CD4-positive, CD25-positive, alpha-beta regulatory T cell (primary cell): ENCODE measurements at regions not wholly inside any gene's neighbourhood (a gene's known extent, or its start where the extent isn't known, plus 50 kb on each side); places are given as distances from the start of the nearest gene placed in this dataset.

Experiments
- ATAC-seq, 2 donors: fragments of 150-1000 bp; cut with Tn5 transposase; one replicate each; pipeline ENCODE4 v1.10.0; 2021; ENCODE audit warnings: low read depth in 2 of 2, moderate number of reproducible peaks in 2 of 2, moderate library complexity in 1 of 2
- DNase-seq, 3 donors: peaks; one replicate each; pipeline versions ENCODE4 v3.0.0 to v3.0.0-alpha.2; 2012 to 2022; ENCODE audit warnings: mixed read lengths in 1 of 3
- H3K27ac ChIP-seq: one replicate; pipeline ENCODE4 v1.7.0; 2013; ENCODE audit warnings: mild to moderate bottlenecking, low read length; ENCODE audit not compliant: insufficient read depth, poor library complexity, severe bottlenecking
- H3K27me3 ChIP-seq: one replicate; pipeline ENCODE4 v1.7.0; 2013; ENCODE audit warnings: low read length; ENCODE audit not compliant: control insufficient read depth, insufficient read depth
- H3K36me3 ChIP-seq: one replicate; pipeline ENCODE4 v1.7.0; 2013; ENCODE audit warnings: mild to moderate bottlenecking, low read length, moderate library complexity; ENCODE audit not compliant: control insufficient read depth, insufficient read depth
- H3K4me1 ChIP-seq: 2 replicates; pipeline ENCODE4 v1.7.0; 2013; ENCODE audit warnings: mild to moderate bottlenecking, low read length; ENCODE audit not compliant: insufficient read depth, control insufficient read depth, poor library complexity, severe bottlenecking
- H3K4me3 ChIP-seq: one replicate; pipeline ENCODE4 v1.7.0; 2013; ENCODE audit warnings: low read depth, mild to moderate bottlenecking, low read length, moderate library complexity
- H3K9me3 ChIP-seq, 2 experiments: 1 replicate in 1 of 2; 2 replicates in 1 of 2; pipeline ENCODE4 v1.7.0; 2013; ENCODE audit warnings: low read length in 2 of 2, mild to moderate bottlenecking in 1 of 2, moderate library complexity in 1 of 2; ENCODE audit not compliant: control insufficient read depth in 2 of 2
- H3K27ac Mint-ChIP-seq, 3 donors: one replicate each; pipeline ENCODE4 v1.8.0; 2020 to 2022; ENCODE audit warnings: mild to moderate bottlenecking in 3 of 3, mixed read lengths in 3 of 3, moderate library complexity in 2 of 3
- H3K27me3 Mint-ChIP-seq: one replicate; pipeline ENCODE4 v1.8.0; 2022; ENCODE audit warnings: mild to moderate bottlenecking, mixed read lengths
- H3K36me3 Mint-ChIP-seq: one replicate; pipeline ENCODE4 v1.8.0; 2020; ENCODE audit warnings: mixed read lengths
- H3K4me1 Mint-ChIP-seq, 4 donors: one replicate each; pipeline ENCODE4 v1.8.0; 2020 to 2022; ENCODE audit warnings: mixed read lengths in 4 of 4, mild to moderate bottlenecking in 1 of 4
- H3K4me3 Mint-ChIP-seq, 4 donors: one replicate each; pipeline ENCODE4 v1.8.0; 2020 to 2022; ENCODE audit warnings: mild to moderate bottlenecking in 4 of 4, mixed read lengths in 4 of 4, moderate library complexity in 3 of 4
- H3K9me3 Mint-ChIP-seq, 7 donors: one replicate each; pipeline ENCODE4 v1.8.0; 2020 to 2022; ENCODE audit warnings: mixed read lengths in 7 of 7, mild to moderate bottlenecking in 3 of 7, moderate library complexity in 2 of 7

DNA sequence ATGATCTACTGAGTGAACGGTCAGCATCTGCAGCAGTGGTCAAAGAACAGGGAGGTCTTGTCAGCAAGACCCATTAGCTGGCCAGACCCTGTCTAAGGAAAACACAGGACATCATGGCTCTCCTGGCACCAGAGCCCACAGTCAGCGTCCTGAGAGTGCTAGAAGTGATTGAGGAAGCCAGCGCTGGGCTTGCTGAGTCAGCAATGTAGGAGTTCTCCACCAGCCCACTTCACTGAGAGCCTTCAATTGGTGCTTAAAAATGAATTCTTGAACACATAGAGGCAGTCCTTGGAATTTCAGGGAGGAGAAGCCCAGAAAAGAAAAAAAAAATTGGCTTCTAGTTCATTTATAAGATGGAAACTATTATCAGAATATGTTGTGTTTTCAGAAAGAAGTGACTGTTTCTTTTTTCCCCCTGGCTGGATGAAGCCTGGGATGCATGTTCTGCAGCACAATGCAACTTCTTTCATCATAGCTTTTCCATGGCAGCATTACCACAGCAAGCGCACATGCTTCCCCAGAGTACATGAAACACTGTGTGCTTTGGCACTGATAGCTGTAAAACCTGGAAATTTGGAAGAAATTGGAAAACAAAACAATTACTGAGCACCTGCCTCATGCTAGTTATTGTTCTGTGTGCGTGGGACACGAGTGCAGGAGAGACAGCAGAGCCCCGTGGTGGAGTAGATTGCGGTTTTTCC lies 899.9 kb downstream of the C6orf118 start:
- H3K4me3 Mint-ChIP-seq, result no peak overlapping the region
- H3K36me3 Mint-ChIP-seq, result no peaks in the 10 kb centered on the region
- DNase-seq (no peak), ATAC-seq (no peak)
- Histone ChIP-seq H3K4me3 (no peak overlapping the region), H3K4me1 (no peaks in the 10 kb centered on the region), H3K9me3 (peaks cover 0 to 3% of the 10 kb centered on the region in 2 experiments), H3K36me3 (no peaks in the 10 kb centered on the region), H3K27me3 (no peaks in the 10 kb centered on the region), H3K27ac (no peak overlapping the region)
- peaks cover 0 to 18% (median 7%) of the 10 kb centered on the region in 7 donors for H3K9me3 Mint-ChIP-seq
- no peak overlapping the region for H3K27ac Mint-ChIP-seq
- H3K27me3 Mint-ChIP-seq, result no peaks in the 10 kb centered on the region
- H3K4me1 Mint-ChIP-seq, result no peaks in the 10 kb centered on the region

DNA sequence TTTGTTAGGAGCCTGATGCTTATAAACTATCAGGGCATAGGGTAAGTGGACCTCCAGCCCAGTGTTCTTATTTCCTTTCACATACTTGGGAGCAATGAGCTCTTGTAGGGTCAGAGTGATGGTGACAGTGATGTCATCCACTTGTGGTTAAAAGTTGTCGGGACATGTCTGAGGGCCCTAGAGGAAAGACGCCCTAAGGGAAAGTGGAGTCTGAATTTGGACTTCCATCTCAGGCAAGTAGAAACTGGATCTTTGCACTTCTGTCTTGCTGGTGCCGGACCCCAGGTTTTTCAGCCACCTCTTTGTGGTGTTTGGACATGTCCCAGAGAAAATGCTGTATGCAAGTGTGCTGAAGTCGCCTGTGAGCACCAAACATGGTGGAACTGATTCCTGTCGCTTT lies 900.5 kb downstream of the C6orf118 start:
- Mint-ChIP-seq H3K36me3 (no peaks in the 10 kb centered on the region), H3K9me3 (peaks cover 0 to 13% (median 6%) of the 10 kb centered on the region in 7 donors), H3K27ac (no peak overlapping the region), H3K4me3 (no peak overlapping the region), H3K27me3 (no peaks in the 10 kb centered on the region), H3K4me1 (no peaks in the 10 kb centered on the region)
- no peak for ATAC-seq
- no peak for DNase-seq
- no peak overlapping the region for H3K4me3 ChIP-seq
- no peaks in the 10 kb centered on the region for H3K27me3 ChIP-seq
- no peaks in the 10 kb centered on the region for H3K36me3 ChIP-seq
- no peak overlapping the region for H3K27ac ChIP-seq
- peaks cover 0 to 3% of the 10 kb centered on the region in 2 experiments for H3K9me3 ChIP-seq
- no peaks in the 10 kb centered on the region for H3K4me1 ChIP-seq

DNA sequence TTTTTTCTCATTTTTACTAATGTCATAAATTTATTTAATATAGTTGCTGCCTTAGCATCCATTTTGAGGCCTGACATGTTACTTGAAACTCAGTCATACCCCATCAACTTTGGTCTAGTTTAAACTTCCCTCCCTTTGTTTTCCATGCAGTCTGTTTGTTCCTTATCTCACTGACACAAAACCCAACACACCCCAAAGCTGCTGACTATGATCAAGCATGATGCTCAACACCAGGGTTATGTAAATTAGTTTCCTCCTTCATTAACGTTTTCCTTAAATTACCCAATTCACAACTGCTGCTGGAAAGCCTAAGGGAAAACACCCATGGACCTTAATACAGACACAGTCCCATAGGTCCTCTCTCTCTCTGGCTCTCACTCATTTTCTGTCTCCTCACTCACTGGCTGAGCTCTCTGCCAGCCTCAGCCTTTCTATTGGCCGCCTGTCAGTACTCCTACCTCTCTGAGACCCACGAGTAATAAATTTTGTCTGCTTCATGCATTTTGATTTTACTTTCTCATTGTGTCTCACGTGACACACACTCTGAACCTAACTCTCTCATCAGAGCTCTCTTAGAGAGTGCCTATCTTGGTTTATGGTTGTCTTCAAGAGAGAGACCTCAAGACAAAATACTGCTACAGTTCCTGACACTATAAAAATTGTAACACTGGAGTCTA lies 904.5 kb downstream of the C6orf118 start:
- Mint-ChIP-seq H3K9me3 (peaks cover 0 to 5% (median 2%) of the 10 kb centered on the region in 7 donors), H3K27me3 (no peaks in the 10 kb centered on the region), H3K27ac (no peak overlapping the region), H3K4me3 (no peak overlapping the region), H3K36me3 (no peaks in the 10 kb centered on the region), H3K4me1 (no peaks in the 10 kb centered on the region)
- Histone ChIP-seq H3K27ac (no peak overlapping the region), H3K9me3 (peaks cover 0 to 3% of the 10 kb centered on the region in 2 experiments), H3K36me3 (no peaks in the 10 kb centered on the region), H3K4me1 (no peaks in the 10 kb centered on the region), H3K4me3 (no peak overlapping the region), H3K27me3 (no peaks in the 10 kb centered on the region)
- DNase-seq, result no peak
- no peak for ATAC-seq

DNA sequence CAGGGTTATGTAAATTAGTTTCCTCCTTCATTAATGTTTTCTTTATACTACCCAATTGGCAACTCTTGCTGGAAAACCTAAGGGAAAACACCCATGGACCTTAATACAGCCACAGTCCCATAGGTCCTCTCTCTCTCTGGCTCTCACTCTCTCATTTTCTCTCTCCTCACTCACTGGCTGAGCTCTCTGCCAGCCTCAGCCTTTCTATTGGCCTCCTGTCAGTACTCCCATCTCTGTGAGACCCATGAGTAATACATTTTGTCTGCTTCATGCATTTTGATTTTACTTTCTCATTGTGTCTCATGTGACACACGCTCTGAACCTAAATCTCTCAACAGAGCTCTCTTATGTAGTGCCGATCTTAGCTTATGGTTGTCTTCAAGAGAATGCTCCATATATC lies 907.5 kb downstream of the C6orf118 start:
- DNase-seq, result no peak
- Histone ChIP-seq H3K27me3 (no peaks in the 10 kb centered on the region), H3K4me1 (no peaks in the 10 kb centered on the region), H3K9me3 (peaks cover 0 to 3% of the 10 kb centered on the region in 2 experiments), H3K36me3 (no peaks in the 10 kb centered on the region), H3K27ac (no peak overlapping the region), H3K4me3 (no peak overlapping the region)
- Mint-ChIP-seq H3K9me3 (peaks cover 0 to 5% (median 4%) of the 10 kb centered on the region in 7 donors), H3K27ac (no peak overlapping the region), H3K4me1 (peaks cover 0 to 2% (median 0%) of the 10 kb centered on the region in 4 donors), H3K4me3 (no peak overlapping the region), H3K27me3 (no peaks in the 10 kb centered on the region), H3K36me3 (no peaks in the 10 kb centered on the region)
- no peak for ATAC-seq

DNA sequence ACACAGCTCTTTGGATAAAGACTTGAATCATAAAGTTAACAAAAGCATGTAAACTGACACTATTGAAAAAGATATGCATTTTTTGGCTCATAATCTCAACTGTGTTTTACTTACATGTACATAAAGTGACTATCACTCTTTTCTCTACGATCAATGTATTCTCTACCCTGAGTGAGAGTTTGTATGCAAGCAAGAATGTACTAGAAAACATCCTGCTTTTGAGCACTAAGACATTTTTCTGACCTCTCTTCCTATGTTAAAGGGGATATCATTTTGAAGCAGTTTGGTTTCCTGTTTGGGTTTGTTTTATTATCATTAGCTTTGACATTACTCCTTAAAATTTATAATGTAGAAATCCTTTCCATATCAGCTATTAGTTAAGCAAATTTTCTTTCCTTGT lies 910.8 kb downstream of the C6orf118 start:
- H3K36me3 Mint-ChIP-seq, result no peaks in the 10 kb centered on the region
- Histone ChIP-seq H3K4me3 (no peak overlapping the region), H3K27ac (no peak overlapping the region), H3K36me3 (no peaks in the 10 kb centered on the region), H3K9me3 (no peaks in the 10 kb centered on the region), H3K27me3 (no peaks in the 10 kb centered on the region), H3K4me1 (no peaks in the 10 kb centered on the region)
- no peaks in the 10 kb centered on the region for H3K27me3 Mint-ChIP-seq
- no peak for DNase-seq
- H3K27ac Mint-ChIP-seq, result no peak overlapping the region
- no peak overlapping the region for H3K4me3 Mint-ChIP-seq
- H3K4me1 Mint-ChIP-seq, result peaks cover 0 to 2% (median 0%) of the 10 kb centered on the region in 4 donors
- no peak for ATAC-seq
- peaks cover 0 to 9% (median 6%) of the 10 kb centered on the region in 7 donors for H3K9me3 Mint-ChIP-seq

DNA sequence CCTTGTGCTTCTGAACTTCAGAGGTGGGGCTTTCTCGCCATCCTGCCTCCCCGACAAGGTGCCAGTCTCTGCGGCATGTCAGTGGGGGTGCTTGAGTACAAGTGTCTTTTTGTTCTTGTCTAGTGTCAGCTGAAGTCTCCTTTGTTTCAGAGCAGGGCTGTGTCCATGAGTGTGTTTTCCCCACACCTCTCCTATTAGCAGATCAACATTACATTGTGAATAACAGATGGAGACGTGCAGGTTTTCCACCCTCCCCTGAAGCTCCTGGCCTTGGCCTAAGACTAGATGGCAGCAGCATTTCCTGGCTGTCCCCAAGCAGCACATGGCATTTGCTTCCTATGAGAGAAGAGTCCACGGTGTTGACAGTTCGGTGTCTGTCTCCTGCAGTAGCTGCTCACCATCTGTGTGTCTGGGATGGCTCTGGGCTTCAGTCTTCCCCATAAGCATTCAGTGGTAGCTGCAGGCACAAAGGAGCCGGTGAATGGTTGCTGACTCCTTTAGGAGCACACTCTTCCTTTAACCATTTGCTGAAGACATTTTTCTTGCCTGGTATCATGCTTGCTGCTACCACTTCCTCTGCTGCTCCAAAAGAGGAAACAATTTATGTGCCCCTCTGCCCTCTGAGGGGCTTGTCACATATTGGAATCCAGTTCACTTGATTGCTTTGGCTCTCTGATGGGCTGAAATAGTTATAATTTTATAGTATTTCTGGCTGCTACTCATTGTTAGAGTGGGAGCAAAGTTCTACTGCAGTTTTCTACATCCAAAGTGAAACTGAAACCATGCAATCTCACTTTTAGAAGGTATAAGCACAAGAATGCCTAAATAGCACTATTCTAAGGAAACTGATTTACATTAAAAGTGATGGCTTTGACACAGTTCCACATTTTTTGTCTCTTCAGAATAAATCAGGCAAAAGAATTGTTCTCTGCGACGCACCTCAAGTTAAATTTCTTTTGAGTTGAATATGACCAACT lies 913.0 kb downstream of the C6orf118 start:
- Mint-ChIP-seq H3K4me3 (peak overlapping the region in 2 of 4 donors; percentile 33 to 61), H3K4me1 (peaks cover 0 to 2% (median 0%) of the 10 kb centered on the region in 4 donors), H3K9me3 (peaks cover 0 to 9% (median 6%) of the 10 kb centered on the region in 7 donors), H3K36me3 (no peaks in the 10 kb centered on the region), H3K27me3 (no peaks in the 10 kb centered on the region), H3K27ac (no peak overlapping the region)
- peak in 1 of 3 donors; percentile 20 for DNase-seq
- ATAC-seq, result no peak
- no peaks in the 10 kb centered on the region for H3K9me3 ChIP-seq
- no peak overlapping the region for H3K27ac ChIP-seq
- H3K36me3 ChIP-seq, result no peaks in the 10 kb centered on the region
- H3K4me1 ChIP-seq, result no peaks in the 10 kb centered on the region
- no peaks in the 10 kb centered on the region for H3K27me3 ChIP-seq
- peak overlapping the region; percentile 37 for H3K4me3 ChIP-seq

DNA sequence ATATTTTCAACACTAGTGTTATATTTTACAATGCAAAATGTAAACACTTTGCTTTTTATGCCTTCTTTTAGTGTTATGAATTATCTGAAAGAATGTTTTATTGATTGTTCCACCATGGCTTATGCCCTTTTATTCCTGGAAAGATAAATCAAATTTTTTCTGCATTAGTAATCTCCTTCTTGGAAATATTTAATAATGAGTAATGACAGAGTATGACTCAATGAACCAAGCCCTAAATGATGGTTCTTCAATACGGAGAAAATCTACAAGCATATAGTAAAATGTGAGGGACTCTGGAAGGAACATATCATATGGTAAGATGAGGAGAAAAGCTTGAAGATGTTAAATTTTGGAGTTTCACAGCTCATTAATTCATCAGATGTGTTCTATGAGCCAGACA lies 929.6 kb downstream of the C6orf118 start:
- H3K27ac Mint-ChIP-seq, result no peak overlapping the region
- Histone ChIP-seq H3K27ac (no peak overlapping the region), H3K27me3 (no peaks in the 10 kb centered on the region), H3K9me3 (no peaks in the 10 kb centered on the region), H3K4me1 (no peaks in the 10 kb centered on the region), H3K36me3 (no peaks in the 10 kb centered on the region), H3K4me3 (no peak overlapping the region)
- H3K27me3 Mint-ChIP-seq, result no peaks in the 10 kb centered on the region
- peaks cover 0 to 27% (median 8%) of the 10 kb centered on the region in 7 donors for H3K9me3 Mint-ChIP-seq
- no peak for DNase-seq
- H3K4me3 Mint-ChIP-seq, result no peak overlapping the region
- no peaks in the 10 kb centered on the region for H3K36me3 Mint-ChIP-seq
- H3K4me1 Mint-ChIP-seq, result no peaks in the 10 kb centered on the region
- ATAC-seq, result no peak
